GM21723 (cell line): ENCODE measurements at regions not wholly inside any gene's neighbourhood (a gene's known extent, or its start where the extent isn't known, plus 50 kb on each side); places are given as distances from the start of the nearest gene placed in this dataset.

Experiments
- ATAC-seq: cut with Tn5 transposase; IDR thresholded peaks from one replicate; pipeline ENCODE4 v1.9.1; 2021; ENCODE audit warnings: mild to moderate bottlenecking, moderate library complexity; ENCODE audit not compliant: unreplicated experiment

GRCh38 chr3:111339017-111339416 lies 203.0 kb upstream of the CD96 start:
- no peak for ATAC-seq

GRCh38 chr3:111351334-111351733 lies 190.7 kb upstream of the CD96 start:
- ATAC-seq: no peak

- no peak for ATAC-seq
These were observed 189.4 kb upstream of the CD96 start for GRCh38 chr3:111352585-111352984.

GRCh38 chr3:111359261-111360030 lies 182.6 kb upstream of the CD96 start:
- no peak for ATAC-seq

- no peak for ATAC-seq
These were observed 179.5 kb upstream of the CD96 start for GRCh38 chr3:111362381-111363009.

GRCh38 chr3:111366515-111366914 lies 175.5 kb upstream of the CD96 start:
- no peak for ATAC-seq

- ATAC-seq: no peak
These were observed 173.9 kb upstream of the CD96 start for GRCh38 chr3:111368056-111368455.

GRCh38 chr3:111369958-111370357 lies 172.0 kb upstream of the CD96 start:
- ATAC-seq: no peak

- no peak for ATAC-seq
These were observed 168.8 kb upstream of the CD96 start for GRCh38 chr3:111373239-111373638.

GRCh38 chr3:111373861-111374260 lies 168.1 kb upstream of the CD96 start:
- no peak for ATAC-seq

- ATAC-seq: no peak
These were observed 156.0 kb upstream of the CD96 start for GRCh38 chr3:111385971-111386495.

- ATAC-seq: no peak
These were observed 149.1 kb upstream of the CD96 start for GRCh38 chr3:111392894-111393398.

- ATAC-seq: no peak
These were observed 129.3 kb upstream of the CD96 start for GRCh38 chr3:111412656-111413055.

GRCh38 chr3:111414531-111414930 lies 127.5 kb upstream of the CD96 start:
- no peak for ATAC-seq

- no peak for ATAC-seq
These were observed 127.0 kb upstream of the CD96 start for GRCh38 chr3:111415018-111415417.

GRCh38 chr3:111418391-111418790 lies 123.6 kb upstream of the CD96 start:
- ATAC-seq: no peak

GRCh38 chr3:111428301-111428700 lies 113.7 kb upstream of the CD96 start:
- no peak for ATAC-seq

- ATAC-seq: no peak
These were observed 106.9 kb upstream of the CD96 start for GRCh38 chr3:111434941-111435622.

- ATAC-seq: no peak
These were observed 103.7 kb upstream of the CD96 start for GRCh38 chr3:111438283-111438682.

GRCh38 chr3:111454551-111454950 lies 87.4 kb upstream of the CD96 start:
- no peak for ATAC-seq

GRCh38 chr3:111465081-111465670 lies 76.8 kb upstream of the CD96 start:
- no peak for ATAC-seq
